ENCODE measurements at regions not wholly inside any gene's neighbourhood (a gene's known extent, or its start where the extent isn't known, plus 50 kb on each side); places are given as distances from the start of the nearest gene placed in this dataset.

- TF ChIP-seq CTCF (IDR thresholded peaks at IDR 0.05) (no peak), MAX (IDR thresholded peaks at IDR 0.05) (no peak), EP300 (IDR thresholded peaks at IDR 0.05) (no peak), PBX3 (IDR thresholded peaks at IDR 0.05) (no peak), RAD21 (conservative IDR thresholded peaks at IDR 0.05 in 1 of 2, IDR thresholded peaks at IDR 0.05 in 1 of 2) (no peak), CHD2 (IDR thresholded peaks at IDR 0.05; ENCODE audit: low read length, partially characterized antibody) (no peak), POLR2A (IDR thresholded peaks at IDR 0.05; ENCODE audit: low read length) (no peak), CBX2 (IDR thresholded peaks at IDR 0.05; ENCODE audit: borderline replicate concordance, low read depth) (no peak), PHF8 (IDR thresholded peaks at IDR 0.05; ENCODE audit: borderline replicate concordance, low read depth) (no peak)
These were observed 431.3 kb upstream of the MDFIC2 start for GRCh38 chr3:70743754-70744153.

Data from A549 (cell line).